ENCODE measurements at regions not wholly inside any gene's neighbourhood (a gene's known extent, or its start where the extent isn't known, plus 50 kb on each side); places are given as distances from the start of the nearest gene placed in this dataset.

- H3K36me3 ChIP-seq (ENCODE audit: insufficient read depth, low read length): no peaks in the 10 kb centered on the region
- peaks cover 2% of the 10 kb centered on the region; the same call in 1 of the 2 replicates for H3K9me3 ChIP-seq (ENCODE audit: control insufficient read depth, insufficient read depth, low read length)
- no peaks in the 10 kb centered on the region for H3K4me1 ChIP-seq (ENCODE audit: insufficient read depth, low read length)
- no peak overlapping the region for H3K9ac ChIP-seq (ENCODE audit: low read depth, low read length)
Measured at GRCh38 chr4:31325300-31325699, 605.1 kb downstream of the PCDH7 start.

DNA sequence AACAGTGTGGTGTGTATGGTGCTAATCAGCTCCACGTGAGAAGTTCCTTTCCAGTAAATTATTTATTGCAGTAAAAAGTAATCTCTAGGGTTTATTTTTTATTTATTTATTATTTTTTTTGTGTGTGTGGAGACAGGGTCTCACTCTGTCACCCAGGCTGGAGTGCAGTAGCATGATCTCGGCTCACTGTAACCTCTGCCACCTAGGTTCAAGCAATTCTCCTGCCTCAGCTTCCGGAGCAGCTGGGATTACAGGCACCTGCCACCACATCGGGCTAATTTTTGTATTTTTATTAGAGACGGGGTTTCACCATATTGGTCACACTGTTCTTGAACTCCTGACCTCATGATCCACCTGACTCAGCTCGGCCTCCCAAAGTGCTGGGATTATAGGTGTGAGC lies 606.9 kb downstream of the PCDH7 start:
- no peaks in the 10 kb centered on the region for H3K36me3 ChIP-seq (ENCODE audit: insufficient read depth, low read length)
- no peak overlapping the region for H3K9ac ChIP-seq (ENCODE audit: low read depth, low read length)
- peaks cover 2% of the 10 kb centered on the region; the same call in 1 of the 2 replicates for H3K9me3 ChIP-seq (ENCODE audit: control insufficient read depth, insufficient read depth, low read length)
- H3K4me1 ChIP-seq (ENCODE audit: insufficient read depth, low read length): no peaks in the 10 kb centered on the region

- no peaks in the 10 kb centered on the region for H3K36me3 ChIP-seq (ENCODE audit: insufficient read depth, low read length)
- no peak overlapping the region for H3K9ac ChIP-seq (ENCODE audit: low read depth, low read length)
- peaks cover 2% of the 10 kb centered on the region; the same call in 1 of the 2 replicates for H3K9me3 ChIP-seq (ENCODE audit: control insufficient read depth, insufficient read depth, low read length)
- H3K4me1 ChIP-seq (ENCODE audit: insufficient read depth, low read length): no peaks in the 10 kb centered on the region
Measured at GRCh38 chr4:31328932-31329331, 608.8 kb downstream of the PCDH7 start.

- Histone ChIP-seq H3K4me1 (ENCODE audit: insufficient read depth, low read length) (0 out of 2 replicates have a peak, but pooled peaks cover 4% of the 10 kb centered on the region), H3K36me3 (ENCODE audit: insufficient read depth, low read length) (no peaks in the 10 kb centered on the region), H3K9ac (ENCODE audit: low read depth, low read length) (no peak overlapping the region), H3K9me3 (ENCODE audit: control insufficient read depth, insufficient read depth, low read length) (0 out of 2 replicates have a peak, but pooled peaks cover 2% of the 10 kb centered on the region)
Measured at GRCh38 chr4:31334086-31334910, 614.1 kb downstream of the PCDH7 start.

DNA sequence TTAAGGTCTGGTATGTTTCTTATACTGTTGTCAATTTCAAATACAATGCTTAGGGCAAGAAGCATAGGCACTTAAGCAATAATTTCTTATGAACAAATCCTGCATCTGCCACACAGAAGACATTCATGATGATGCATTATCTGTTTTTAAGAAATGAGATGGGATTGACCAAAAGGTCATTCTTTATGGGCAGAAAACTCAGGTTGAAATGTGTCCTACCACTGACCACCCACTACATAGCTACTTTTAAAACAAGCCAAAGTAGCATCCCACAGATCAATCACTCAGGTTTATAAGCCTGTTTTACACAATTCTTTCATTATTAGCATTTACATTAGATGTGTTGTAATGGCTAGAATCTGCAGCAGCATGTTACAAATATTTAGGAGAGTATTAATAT lies 617.8 kb downstream of the PCDH7 start:
- Histone ChIP-seq H3K9ac (ENCODE audit: low read depth, low read length) (no peak overlapping the region), H3K9me3 (ENCODE audit: control insufficient read depth, insufficient read depth, low read length) (no peaks in the 10 kb centered on the region), H3K36me3 (ENCODE audit: insufficient read depth, low read length) (no peaks in the 10 kb centered on the region), H3K4me1 (ENCODE audit: insufficient read depth, low read length) (0 out of 2 replicates have a peak, but pooled peaks cover 4% of the 10 kb centered on the region)

- Histone ChIP-seq H3K9me3 (ENCODE audit: control insufficient read depth, insufficient read depth, low read length) (no peaks in the 10 kb centered on the region), H3K9ac (ENCODE audit: low read depth, low read length) (no peak overlapping the region), H3K36me3 (ENCODE audit: insufficient read depth, low read length) (no peaks in the 10 kb centered on the region), H3K4me1 (ENCODE audit: insufficient read depth, low read length) (0 out of 2 replicates have a peak, but pooled peaks cover 4% of the 10 kb centered on the region)
Measured at GRCh38 chr4:31341601-31342359, 621.6 kb downstream of the PCDH7 start.

- 0 out of 2 replicates have a peak, but pooled peaks cover 4% of the 10 kb centered on the region for H3K4me1 ChIP-seq (ENCODE audit: insufficient read depth, low read length)
- H3K9ac ChIP-seq (ENCODE audit: low read depth, low read length): no peak overlapping the region
- H3K9me3 ChIP-seq (ENCODE audit: control insufficient read depth, insufficient read depth, low read length): no peaks in the 10 kb centered on the region
- H3K36me3 ChIP-seq (ENCODE audit: insufficient read depth, low read length): no peaks in the 10 kb centered on the region
Measured at GRCh38 chr4:31343061-31343460, 622.9 kb downstream of the PCDH7 start.

GRCh38 chr4:31349907-31350306 lies 629.7 kb downstream of the PCDH7 start:
- H3K36me3 ChIP-seq (ENCODE audit: insufficient read depth, low read length): no peaks in the 10 kb centered on the region
- H3K9me3 ChIP-seq (ENCODE audit: control insufficient read depth, insufficient read depth, low read length): no peaks in the 10 kb centered on the region
- H3K4me1 ChIP-seq (ENCODE audit: insufficient read depth, low read length): no peaks in the 10 kb centered on the region
- no peak overlapping the region for H3K9ac ChIP-seq (ENCODE audit: low read depth, low read length)

- Histone ChIP-seq H3K9ac (ENCODE audit: low read depth, low read length) (no peak overlapping the region), H3K4me1 (ENCODE audit: insufficient read depth, low read length) (no peaks in the 10 kb centered on the region), H3K9me3 (ENCODE audit: control insufficient read depth, insufficient read depth, low read length) (no peaks in the 10 kb centered on the region), H3K36me3 (ENCODE audit: insufficient read depth, low read length) (no peaks in the 10 kb centered on the region)
Measured at GRCh38 chr4:31351695-31352094, 631.5 kb downstream of the PCDH7 start.

GRCh38 chr4:31356839-31357238 lies 636.7 kb downstream of the PCDH7 start:
- Histone ChIP-seq H3K4me1 (ENCODE audit: insufficient read depth, low read length) (no peaks in the 10 kb centered on the region), H3K36me3 (ENCODE audit: insufficient read depth, low read length) (no peaks in the 10 kb centered on the region), H3K9ac (ENCODE audit: low read depth, low read length) (no peak overlapping the region), H3K9me3 (ENCODE audit: control insufficient read depth, insufficient read depth, low read length) (no peaks in the 10 kb centered on the region; the same call in 1 of the 2 replicates)

GRCh38 chr4:31360786-31361185 lies 640.6 kb downstream of the PCDH7 start:
- Histone ChIP-seq H3K9me3 (ENCODE audit: control insufficient read depth, insufficient read depth, low read length) (no peaks in the 10 kb centered on the region; the same call in 1 of the 2 replicates), H3K4me1 (ENCODE audit: insufficient read depth, low read length) (no peaks in the 10 kb centered on the region), H3K36me3 (ENCODE audit: insufficient read depth, low read length) (no peaks in the 10 kb centered on the region), H3K9ac (ENCODE audit: low read depth, low read length) (no peak overlapping the region)

DNA sequence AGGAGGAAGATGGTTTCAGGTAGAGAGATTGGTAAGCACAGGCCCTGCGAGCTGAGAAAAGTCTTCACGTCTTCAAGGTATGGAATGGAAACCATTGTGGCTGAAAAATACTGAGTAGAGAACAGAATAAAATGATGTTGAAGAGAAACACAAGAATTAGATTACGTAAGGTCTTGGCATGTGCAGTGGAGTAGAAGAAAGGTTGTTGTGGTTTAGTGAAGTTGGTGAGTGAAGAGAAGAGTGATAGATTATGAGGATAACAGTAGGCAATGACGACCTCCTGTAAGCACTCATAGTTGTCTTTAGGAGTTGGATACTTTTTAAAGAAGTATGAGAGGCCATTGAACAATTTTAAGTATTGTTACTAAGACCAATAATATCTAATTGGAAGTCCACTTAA lies 642.6 kb downstream of the PCDH7 start:
- Histone ChIP-seq H3K36me3 (ENCODE audit: insufficient read depth, low read length) (no peaks in the 10 kb centered on the region), H3K9ac (ENCODE audit: low read depth, low read length) (no peak overlapping the region), H3K9me3 (ENCODE audit: control insufficient read depth, insufficient read depth, low read length) (no peaks in the 10 kb centered on the region; the same call in 1 of the 2 replicates), H3K4me1 (ENCODE audit: insufficient read depth, low read length) (no peaks in the 10 kb centered on the region)

GRCh38 chr4:31365006-31365690 lies 645.0 kb downstream of the PCDH7 start:
- Histone ChIP-seq H3K4me1 (ENCODE audit: insufficient read depth, low read length) (no peaks in the 10 kb centered on the region), H3K36me3 (ENCODE audit: insufficient read depth, low read length) (no peaks in the 10 kb centered on the region), H3K9me3 (ENCODE audit: control insufficient read depth, insufficient read depth, low read length) (no peaks in the 10 kb centered on the region), H3K9ac (ENCODE audit: low read depth, low read length) (no peak overlapping the region)

DNA sequence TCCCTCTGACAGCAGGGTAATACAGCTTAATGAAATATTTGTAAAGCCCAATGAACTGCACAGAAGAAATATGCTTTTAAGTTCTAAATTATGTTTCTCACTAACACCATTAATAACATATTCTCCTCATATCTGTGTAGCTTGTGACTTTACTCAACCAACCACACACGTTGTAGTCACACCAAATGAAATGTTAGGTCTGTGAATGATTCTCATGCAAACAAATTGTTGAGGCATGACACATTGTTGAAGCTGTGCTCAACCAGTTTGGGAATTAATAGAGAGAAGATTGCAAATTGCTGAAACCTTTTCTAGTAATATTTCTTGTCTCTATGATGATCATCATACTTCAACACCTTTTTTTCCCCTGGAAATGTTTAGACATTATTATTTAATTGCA lies 645.9 kb downstream of the PCDH7 start:
- no peaks in the 10 kb centered on the region for H3K36me3 ChIP-seq (ENCODE audit: insufficient read depth, low read length)
- H3K9ac ChIP-seq (ENCODE audit: low read depth, low read length): no peak overlapping the region
- no peaks in the 10 kb centered on the region for H3K4me1 ChIP-seq (ENCODE audit: insufficient read depth, low read length)
- no peaks in the 10 kb centered on the region for H3K9me3 ChIP-seq (ENCODE audit: control insufficient read depth, insufficient read depth, low read length)

Measured in ES-I3 (cell line).